ENCODE measurements at regions not wholly inside any gene's neighbourhood (a gene's known extent, or its start where the extent isn't known, plus 50 kb on each side); places are given as distances from the start of the nearest gene placed in this dataset.

GRCh38 chr3:127135241-127136023 is 57.5 kb upstream of the PRR23E start:
- DNase-seq (ENCODE audit: low spot score) = no peak

DNA sequence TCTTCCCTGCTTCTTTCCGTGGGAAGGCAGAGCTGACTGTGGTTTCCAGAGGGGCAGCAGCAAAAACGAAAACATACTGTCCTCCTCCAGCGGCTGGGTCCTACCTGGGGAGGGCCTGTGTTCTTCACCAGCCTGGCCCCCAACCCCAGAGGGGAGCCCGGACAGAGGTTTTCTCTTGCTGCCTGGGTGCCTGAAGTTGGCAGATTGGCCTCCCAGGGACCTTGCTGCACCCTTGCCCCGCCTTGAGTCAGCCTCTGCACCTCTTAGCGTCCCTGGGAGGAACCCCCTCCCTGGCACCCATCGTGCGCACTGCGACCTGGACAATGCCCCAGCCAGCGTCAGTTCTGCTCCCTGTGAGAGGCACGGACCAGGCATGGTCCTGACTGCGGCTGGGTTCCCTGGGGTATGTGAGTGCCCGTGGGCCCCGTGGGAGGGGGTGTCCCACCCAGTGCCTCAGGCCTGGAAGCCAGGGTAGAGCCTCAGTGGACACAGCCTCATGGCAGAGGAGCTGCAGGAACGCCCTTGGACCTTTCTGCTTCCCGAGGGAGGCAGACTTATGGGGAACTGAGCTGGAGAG is 56.8 kb upstream of the PRR23E start:
- no peak for DNase-seq (ENCODE audit: low spot score)

GRCh38 chr3:127136706-127137105 is 56.2 kb upstream of the PRR23E start:
- no peak for DNase-seq (ENCODE audit: low spot score)

DNA sequence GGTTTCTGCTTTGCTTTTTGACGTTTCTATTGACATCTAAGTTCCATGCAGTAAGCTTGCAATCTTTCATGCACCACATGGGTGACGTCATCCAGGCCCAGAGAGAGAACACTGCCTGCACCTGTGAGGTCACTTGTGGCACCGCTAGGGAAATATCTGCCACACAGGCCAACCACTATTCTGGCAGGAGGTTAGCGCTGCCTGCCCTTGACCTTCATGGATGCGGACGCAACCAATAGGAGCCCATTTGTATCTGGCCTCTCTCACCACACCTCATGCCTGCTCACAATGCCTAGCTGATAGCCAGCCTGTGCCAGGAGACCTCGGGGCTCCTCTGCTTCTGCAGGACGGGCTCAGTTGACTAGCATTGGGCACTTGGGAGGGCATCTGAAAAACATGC is 55.8 kb upstream of the PRR23E start:
- DNase-seq (ENCODE audit: low spot score) = no peak

DNA sequence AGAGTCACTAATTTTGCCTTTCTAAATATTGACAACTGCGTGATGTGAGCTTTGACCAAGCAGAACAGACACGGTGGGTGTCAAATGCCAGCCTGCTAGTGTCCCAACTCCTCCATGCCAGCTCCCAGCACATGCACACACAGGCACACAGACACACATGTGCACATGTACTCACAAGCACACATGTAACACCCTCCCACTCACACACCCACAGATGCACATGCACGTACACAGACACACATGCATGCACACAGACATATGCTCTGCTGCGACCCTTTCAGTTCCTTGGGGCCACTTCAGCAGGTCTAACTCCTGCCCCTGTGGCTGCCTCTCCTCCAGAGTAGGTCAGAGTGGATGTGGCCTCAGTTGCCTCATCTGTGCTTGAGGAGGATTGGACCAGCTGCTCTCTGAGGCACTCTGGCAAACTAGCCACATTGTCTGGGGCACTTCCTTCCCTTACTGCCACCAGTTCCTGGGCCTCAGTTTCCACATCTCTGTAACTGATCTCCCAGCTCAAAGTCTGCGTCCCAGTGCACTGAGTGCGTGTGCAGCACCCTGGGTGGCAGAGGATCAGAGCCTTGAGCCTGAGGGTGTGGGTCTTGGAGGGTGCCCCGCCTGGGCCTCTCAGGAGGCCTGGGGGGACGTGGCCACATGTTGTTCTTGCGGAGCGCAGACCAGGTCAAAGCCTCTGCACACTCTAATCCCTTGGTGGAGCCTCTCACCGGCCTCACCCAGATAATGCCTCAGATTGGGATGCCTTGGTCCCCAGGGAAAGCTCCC is 55.0 kb upstream of the PRR23E start:
- no peak for DNase-seq (ENCODE audit: low spot score)

DNA sequence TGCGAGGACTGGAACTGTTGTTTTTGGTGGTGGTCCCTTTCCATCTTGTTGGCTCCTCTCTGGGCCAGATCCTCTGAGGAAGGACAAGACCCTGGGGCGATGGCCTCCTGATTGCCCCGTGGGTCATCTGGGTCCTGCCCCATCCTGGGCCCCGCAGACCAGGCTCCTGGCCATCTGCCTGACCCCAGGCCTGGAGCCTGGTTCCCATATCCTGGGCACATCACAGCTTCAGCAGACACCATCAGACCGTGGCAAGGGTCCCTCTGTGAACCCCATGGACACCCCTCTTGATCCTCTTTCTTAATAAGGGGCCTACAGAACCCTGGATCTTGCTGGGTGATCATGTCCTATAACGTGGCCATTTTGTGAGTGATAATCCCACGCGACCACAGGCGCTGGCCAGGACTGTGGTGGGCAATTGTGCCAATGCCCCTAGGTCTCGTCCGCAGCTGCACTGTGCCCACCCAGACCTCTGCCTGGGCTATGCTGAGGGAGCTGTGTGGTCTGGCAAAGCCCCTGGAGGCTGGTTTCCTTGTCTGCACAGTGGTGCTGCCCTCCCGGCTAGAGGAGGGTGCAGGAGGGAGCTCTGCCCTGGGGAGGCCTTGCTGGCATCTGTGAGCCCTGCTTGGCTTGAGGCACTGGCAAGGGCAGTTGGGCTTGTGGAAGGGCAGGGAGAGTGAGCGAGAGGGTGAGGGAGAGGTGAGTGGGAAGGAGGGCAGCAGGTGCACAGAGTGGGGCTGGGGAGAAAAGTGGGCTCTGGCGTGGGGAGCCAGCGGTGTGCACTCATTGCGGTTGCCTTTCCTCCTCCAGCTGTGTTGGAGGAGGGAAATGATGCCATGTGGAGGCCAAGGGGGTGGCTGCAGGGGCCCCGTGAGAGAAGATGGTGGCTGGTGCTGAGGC is 53.1 kb upstream of the PRR23E start:
- no peak for DNase-seq (ENCODE audit: low spot score)

DNA sequence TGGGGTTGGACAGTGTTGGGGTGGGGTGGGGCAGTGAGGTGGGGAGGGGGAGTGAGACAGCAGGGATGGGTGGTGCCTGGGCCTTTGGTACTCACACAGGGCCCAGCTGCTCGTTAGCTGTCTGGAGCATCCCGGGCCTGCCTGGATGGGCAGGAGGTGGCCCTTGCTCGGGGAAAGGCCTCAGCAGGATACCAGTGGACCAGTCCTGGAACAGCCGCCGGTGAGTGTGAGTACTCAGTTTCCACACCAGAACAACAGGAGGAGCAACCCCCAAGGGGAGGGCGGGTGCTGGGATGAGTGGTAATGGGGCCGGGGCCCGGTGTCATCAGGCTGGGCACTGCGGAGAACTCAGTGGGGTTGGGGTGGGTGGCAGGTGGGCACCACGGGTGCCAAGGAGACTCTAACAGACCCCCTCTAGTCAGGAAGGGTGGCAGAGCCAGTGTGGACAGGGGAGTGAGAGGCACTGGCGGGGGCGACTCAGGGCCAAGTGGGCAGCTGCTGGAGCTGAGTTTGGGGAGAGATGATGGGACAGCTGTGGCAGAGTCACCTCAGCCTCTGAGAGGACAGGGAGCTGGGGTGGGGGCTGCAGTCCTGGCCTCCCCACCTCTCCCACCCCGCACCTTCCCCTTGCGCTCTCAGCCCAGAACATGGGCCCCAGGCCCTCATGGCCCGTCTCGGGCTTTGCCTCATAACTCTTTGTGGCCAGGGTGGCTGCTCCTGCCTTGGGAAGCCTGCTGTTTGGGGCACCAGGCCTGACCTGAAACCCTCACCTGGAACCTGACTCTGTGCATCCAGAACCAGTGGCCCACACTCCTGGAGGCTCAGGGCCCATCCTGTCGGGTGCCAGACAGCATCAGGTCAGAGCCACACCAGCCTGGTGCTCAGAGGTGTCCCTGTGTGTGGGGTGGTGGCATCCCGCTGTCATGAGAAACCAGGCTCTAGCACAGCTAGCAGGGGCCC is 52.1 kb upstream of the PRR23E start:
- DNase-seq (ENCODE audit: low spot score) = no peak

- DNase-seq (ENCODE audit: low spot score) = no peak
Measured at GRCh38 chr3:127141921-127142730, 50.8 kb upstream of the PRR23E start.
